ENCODE measurements at regions not wholly inside any gene's neighbourhood (a gene's known extent, or its start where the extent isn't known, plus 50 kb on each side); places are given as distances from the start of the nearest gene placed in this dataset.
"Not testable (repeated sequence)": the region's sequence is repeated elsewhere in the genome, so short reads cannot be mapped to it uniquely, and the experiment has no call there.

- no peak for DNase-seq (ENCODE audit: low read depth, low spot score)
Measured at GRCh38 chr5:25399878-25400480, 755.2 kb upstream of the CDH10 start.

GRCh38 chr5:25393957-25394356 is 749.2 kb upstream of the CDH10 start:
- DNase-seq (ENCODE audit: low read depth, low spot score), result no peak

- DNase-seq (ENCODE audit: low read depth, low spot score), result no peak
Measured at GRCh38 chr5:25393256-25393655, 748.5 kb upstream of the CDH10 start.

- DNase-seq (ENCODE audit: low read depth, low spot score), result no peak
Measured at GRCh38 chr5:25387953-25388352, 743.2 kb upstream of the CDH10 start.

- DNase-seq (ENCODE audit: low read depth, low spot score), result no peak
Measured at GRCh38 chr5:25362799-25363198, 718.0 kb upstream of the CDH10 start.

- no peak for DNase-seq (ENCODE audit: low read depth, low spot score)
Measured at GRCh38 chr5:25358919-25359318, 714.1 kb upstream of the CDH10 start.

- DNase-seq (ENCODE audit: low read depth, low spot score), result no peak
Measured at GRCh38 chr5:25357605-25358004, 712.8 kb upstream of the CDH10 start.

- no peak for DNase-seq (ENCODE audit: low read depth, low spot score)
Measured at GRCh38 chr5:25349746-25350145, 705.0 kb upstream of the CDH10 start.

GRCh38 chr5:25345240-25345771 is 700.5 kb upstream of the CDH10 start:
- DNase-seq (ENCODE audit: low read depth, low spot score), result no peak

GRCh38 chr5:25339541-25339940 is 694.8 kb upstream of the CDH10 start:
- no peak for DNase-seq (ENCODE audit: low read depth, low spot score)

- no peak for DNase-seq (ENCODE audit: low read depth, low spot score)
Measured at GRCh38 chr5:25334350-25334749, 689.6 kb upstream of the CDH10 start.

GRCh38 chr5:25330721-25331120 is 685.9 kb upstream of the CDH10 start:
- DNase-seq (ENCODE audit: low read depth, low spot score), result no peak

- no peak for DNase-seq (ENCODE audit: low read depth, low spot score)
Measured at GRCh38 chr5:25327172-25327571, 682.4 kb upstream of the CDH10 start.

- DNase-seq (ENCODE audit: low read depth, low spot score), result no peak
Measured at GRCh38 chr5:25301836-25302235, 657.1 kb upstream of the CDH10 start.

- no peak for DNase-seq (ENCODE audit: low read depth, low spot score)
Measured at GRCh38 chr5:25295067-25295466, 650.3 kb upstream of the CDH10 start.

GRCh38 chr5:25289766-25290165 is 645.0 kb upstream of the CDH10 start:
- not testable (repeated sequence) for DNase-seq (ENCODE audit: low read depth, low spot score)

- DNase-seq (ENCODE audit: low read depth, low spot score), result no peak
Measured at GRCh38 chr5:25286319-25286718, 641.5 kb upstream of the CDH10 start.

- DNase-seq (ENCODE audit: low read depth, low spot score), result no peak
Measured at GRCh38 chr5:25285136-25285535, 640.4 kb upstream of the CDH10 start.

GRCh38 chr5:25263507-25263906 is 618.7 kb upstream of the CDH10 start:
- not testable (repeated sequence) for DNase-seq (ENCODE audit: low read depth, low spot score)

- DNase-seq (ENCODE audit: low read depth, low spot score), result no peak
Measured at GRCh38 chr5:25262221-25262620, 617.4 kb upstream of the CDH10 start.

- DNase-seq (ENCODE audit: low read depth, low spot score), result no peak
Measured at GRCh38 chr5:25255128-25255527, 610.4 kb upstream of the CDH10 start.

- DNase-seq (ENCODE audit: low read depth, low spot score), result no peak
Measured at GRCh38 chr5:25241981-25242380, 597.2 kb upstream of the CDH10 start.

- not testable (repeated sequence) for DNase-seq (ENCODE audit: low read depth, low spot score)
Measured at GRCh38 chr5:25238720-25239119, 593.9 kb upstream of the CDH10 start.

All from iPS DF 19.7 (cell line).